ENCODE measurements at regions not wholly inside any gene's neighbourhood (a gene's known extent, or its start where the extent isn't known, plus 50 kb on each side); places are given as distances from the start of the nearest gene placed in this dataset.

DNA sequence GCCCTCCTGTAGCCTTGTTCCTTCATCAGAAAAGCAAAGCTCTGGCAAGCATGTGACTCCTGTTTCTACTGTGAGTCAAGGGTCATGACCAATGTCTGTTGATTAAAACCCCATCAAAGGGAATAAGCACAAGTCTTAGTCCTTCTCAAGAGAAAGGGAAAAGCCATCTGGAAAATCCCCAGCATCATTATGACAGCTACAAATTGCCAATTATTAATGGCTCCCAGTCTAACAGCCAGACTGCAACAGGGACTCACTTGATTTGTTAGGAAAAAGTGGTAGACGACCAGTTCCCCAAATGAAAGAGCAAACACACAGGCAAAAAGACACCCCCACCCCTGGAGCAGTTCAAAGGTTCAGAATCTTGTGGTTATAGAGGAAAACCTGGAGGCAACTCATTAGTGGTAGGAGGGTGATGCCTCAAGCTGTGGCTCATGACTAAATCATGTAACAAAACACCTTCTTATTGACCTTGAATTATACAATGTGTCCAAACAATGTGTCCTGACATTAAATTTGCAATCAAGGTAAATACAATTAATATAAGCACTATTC is 315.7 kb downstream of the HNRNPD start:
- Histone ChIP-seq H3K9me3 (ENCODE audit: control insufficient read depth in 4 of 4, insufficient read depth in 3 of 4, low read length in 3 of 4) (peaks cover 0 to 4% (median 3%) of the 10 kb centered on the region in 4 donors), H3K27ac (ENCODE audit: low read depth in 1 of 2, low read length in 1 of 2) (no peak overlapping the region), H3K27me3 (ENCODE audit: control insufficient read depth in 3 of 3, insufficient read depth in 3 of 3, low read length in 2 of 3) (no peaks in the 10 kb centered on the region), H3K4me3 (no peak overlapping the region), H3K36me3 (ENCODE audit: control insufficient read depth in 4 of 4, insufficient read depth in 4 of 4, low read length in 4 of 4) (no peaks in the 10 kb centered on the region), H3K9ac (ENCODE audit: insufficient read depth in 1 of 2, low read length in 2 of 2) (no peak overlapping the region), H3K4me1 (ENCODE audit: control insufficient read depth in 5 of 5, insufficient read depth in 5 of 5, low read length in 5 of 5) (no peaks in the 10 kb centered on the region)
- TF ChIP-seq, protein P1, sequence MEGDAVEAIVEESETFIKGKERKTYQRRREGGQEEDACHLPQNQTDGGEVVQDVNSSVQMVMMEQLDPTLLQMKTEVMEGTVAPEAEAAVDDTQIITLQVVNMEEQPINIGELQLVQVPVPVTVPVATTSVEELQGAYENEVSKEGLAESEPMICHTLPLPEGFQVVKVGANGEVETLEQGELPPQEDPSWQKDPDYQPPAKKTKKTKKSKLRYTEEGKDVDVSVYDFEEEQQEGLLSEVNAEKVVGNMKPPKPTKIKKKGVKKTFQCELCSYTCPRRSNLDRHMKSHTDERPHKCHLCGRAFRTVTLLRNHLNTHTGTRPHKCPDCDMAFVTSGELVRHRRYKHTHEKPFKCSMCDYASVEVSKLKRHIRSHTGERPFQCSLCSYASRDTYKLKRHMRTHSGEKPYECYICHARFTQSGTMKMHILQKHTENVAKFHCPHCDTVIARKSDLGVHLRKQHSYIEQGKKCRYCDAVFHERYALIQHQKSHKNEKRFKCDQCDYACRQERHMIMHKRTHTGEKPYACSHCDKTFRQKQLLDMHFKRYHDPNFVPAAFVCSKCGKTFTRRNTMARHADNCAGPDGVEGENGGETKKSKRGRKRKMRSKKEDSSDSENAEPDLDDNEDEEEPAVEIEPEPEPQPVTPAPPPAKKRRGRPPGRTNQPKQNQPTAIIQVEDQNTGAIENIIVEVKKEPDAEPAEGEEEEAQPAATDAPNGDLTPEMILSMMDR (IDR thresholded peaks at IDR 0.05; ENCODE audit: control extremely low read depth, extremely low read depth): no peak
- DNase-seq: no peak
- 28 to 55% methylated on average over 1 of the region's 1 CpG for WGBS, 2 donors
- ATAC-seq (ENCODE audit: insufficient read depth, low FRiP score): no peak

DNA sequence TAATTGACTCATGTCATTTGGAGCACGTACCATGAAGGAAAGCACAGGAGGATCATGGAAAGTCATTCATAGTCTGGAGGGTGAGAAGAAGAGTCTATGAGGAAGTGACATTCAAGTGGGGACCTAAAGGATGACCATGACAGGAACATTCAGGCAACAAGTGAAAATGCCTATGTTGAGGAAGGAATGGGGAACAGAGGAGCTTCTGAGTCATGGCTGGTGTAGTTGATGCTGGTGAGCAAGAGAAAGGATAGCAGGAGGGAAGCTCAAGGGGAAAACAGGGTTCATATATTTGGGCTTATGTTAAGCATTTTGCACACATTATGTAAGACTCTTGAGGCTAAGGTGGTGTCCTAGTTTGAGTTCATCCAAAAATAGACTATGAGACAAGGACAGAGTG is 318.6 kb downstream of the HNRNPD start:
- Histone ChIP-seq H3K9me3 (ENCODE audit: control insufficient read depth in 4 of 4, insufficient read depth in 3 of 4, low read length in 3 of 4) (peaks cover 0 to 4% (median 3%) of the 10 kb centered on the region in 4 donors), H3K27me3 (ENCODE audit: control insufficient read depth in 3 of 3, insufficient read depth in 3 of 3, low read length in 2 of 3) (no peaks in the 10 kb centered on the region), H3K27ac (ENCODE audit: low read depth in 1 of 2, low read length in 1 of 2) (no peak overlapping the region), H3K4me3 (no peak overlapping the region), H3K36me3 (ENCODE audit: control insufficient read depth in 4 of 4, insufficient read depth in 4 of 4, low read length in 4 of 4) (no peaks in the 10 kb centered on the region), H3K9ac (ENCODE audit: insufficient read depth in 1 of 2, low read length in 2 of 2) (no peak overlapping the region), H3K4me1 (ENCODE audit: control insufficient read depth in 5 of 5, insufficient read depth in 5 of 5, low read length in 5 of 5) (no peaks in the 10 kb centered on the region)
- DNase-seq (no peak), ATAC-seq (ENCODE audit: insufficient read depth, low FRiP score) (no peak)
- TF ChIP-seq, protein P1 (IDR thresholded peaks at IDR 0.05; ENCODE audit: control extremely low read depth, extremely low read depth): no peak
- 89% methylated on average over 1 of the region's 1 CpG for WGBS, 2 donors

DNA sequence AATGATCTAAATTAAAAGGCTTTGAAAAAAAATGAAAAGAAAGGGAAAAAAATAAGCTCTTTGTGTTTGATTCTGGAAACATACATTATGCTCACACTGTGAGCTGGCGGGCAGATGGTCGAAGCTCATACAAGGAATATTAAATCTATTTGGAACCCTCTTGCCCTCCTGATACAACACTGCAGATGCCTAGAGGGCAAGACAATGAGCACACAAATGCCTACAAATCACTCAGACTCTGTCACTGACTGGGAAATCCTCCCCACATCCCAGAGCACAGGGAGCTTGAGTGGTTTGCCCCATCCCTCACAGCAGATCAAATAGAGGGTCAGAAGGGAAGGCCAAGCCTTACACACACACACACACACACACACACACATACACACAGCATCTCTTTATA is 320.4 kb downstream of the HNRNPD start:
- no peak for ATAC-seq (ENCODE audit: insufficient read depth, low FRiP score)

More for the DNA sequence above, 320.4 kb downstream of the HNRNPD start:
- no peaks in the 10 kb centered on the region for H3K4me1 ChIP-seq (ENCODE audit: control insufficient read depth in 5 of 5, insufficient read depth in 5 of 5, low read length in 5 of 5)
- no peak for DNase-seq
- no peak overlapping the region for H3K9ac ChIP-seq (ENCODE audit: insufficient read depth in 1 of 2, low read length in 2 of 2)
- H3K27me3 ChIP-seq (ENCODE audit: control insufficient read depth in 3 of 3, insufficient read depth in 3 of 3, low read length in 2 of 3): no peaks in the 10 kb centered on the region
- 91 to 96% methylated on average over 2 of the region's 2 CpGs for WGBS, 2 donors
- no peaks in the 10 kb centered on the region for H3K36me3 ChIP-seq (ENCODE audit: control insufficient read depth in 4 of 4, insufficient read depth in 4 of 4, low read length in 4 of 4)
- H3K9me3 ChIP-seq (ENCODE audit: control insufficient read depth in 4 of 4, insufficient read depth in 3 of 4, low read length in 3 of 4): peaks cover 0 to 4% (median 3%) of the 10 kb centered on the region in 4 donors
- no peak overlapping the region for H3K27ac ChIP-seq (ENCODE audit: low read depth in 1 of 2, low read length in 1 of 2)
- TF ChIP-seq, protein P1 (IDR thresholded peaks at IDR 0.05; ENCODE audit: control extremely low read depth, extremely low read depth): no peak
- no peak overlapping the region for H3K4me3 ChIP-seq
